Activated CD4-positive, alpha-beta T cell treated with anti-CD3 and anti-CD28 coated beads for 24 hours (primary cell): ENCODE measurements at regions not wholly inside any gene's neighbourhood (a gene's known extent, or its start where the extent isn't known, plus 50 kb on each side); places are given as distances from the start of the nearest gene placed in this dataset.
"Not testable (repeated sequence)": the region's sequence is repeated elsewhere in the genome, so short reads cannot be mapped to it uniquely, and the experiment has no call there.

Experiments used
- DNase-seq, 2 donors: peaks; one replicate each; pipeline ENCODE4 v3.0.0-alpha.2; 2020; ENCODE audit warnings: low read depth in 2 of 2

- DNase-seq = no peak
Observed at GRCh38 chr18:6525604-6526003, 110.9 kb upstream of the L3MBTL4 start.

GRCh38 chr18:6537475-6537874, 122.8 kb upstream of the L3MBTL4 start:
- DNase-seq = no peak

- not testable (repeated sequence) for DNase-seq
Observed at GRCh38 chr18:6541131-6541679, 126.5 kb upstream of the L3MBTL4 start.

GRCh38 chr18:6542296-6542695, 127.6 kb upstream of the L3MBTL4 start:
- no peak for DNase-seq

GRCh38 chr18:6543330-6543908, 128.7 kb upstream of the L3MBTL4 start:
- DNase-seq = no peak

- no peak for DNase-seq
Observed at GRCh38 chr18:6546229-6546628, 131.5 kb upstream of the L3MBTL4 start.

- DNase-seq = no peak
Observed at GRCh38 chr18:6547476-6547875, 132.8 kb upstream of the L3MBTL4 start.

- no peak for DNase-seq
Observed at GRCh38 chr18:6553234-6553900, 138.7 kb upstream of the L3MBTL4 start.

- no peak for DNase-seq
Observed at GRCh38 chr18:6557057-6557769, 142.5 kb upstream of the L3MBTL4 start.

- no peak for DNase-seq
Observed at GRCh38 chr18:6557770-6558248, 143.1 kb upstream of the L3MBTL4 start.

- DNase-seq = no peak
Observed at GRCh38 chr18:6558446-6559156, 143.9 kb upstream of the L3MBTL4 start.

- DNase-seq = no peak
Observed at GRCh38 chr18:6559296-6559695, 144.6 kb upstream of the L3MBTL4 start.

- no peak for DNase-seq
Observed at GRCh38 chr18:6561016-6561415, 146.3 kb upstream of the L3MBTL4 start.

GRCh38 chr18:6561420-6561861, 146.7 kb upstream of the L3MBTL4 start:
- no peak for DNase-seq

GRCh38 chr18:6561862-6562291, 147.2 kb upstream of the L3MBTL4 start:
- no peak for DNase-seq

GRCh38 chr18:6563896-6564295, 149.2 kb upstream of the L3MBTL4 start:
- no peak for DNase-seq

- no peak for DNase-seq
Observed at GRCh38 chr18:6564950-6565814, 150.5 kb upstream of the L3MBTL4 start.

- no peak for DNase-seq
Observed at GRCh38 chr18:6565815-6566081, 151.0 kb upstream of the L3MBTL4 start.

- no peak for DNase-seq
Observed at GRCh38 chr18:6566338-6566911, 151.7 kb upstream of the L3MBTL4 start.

- no peak for DNase-seq
Observed at GRCh38 chr18:6569813-6570212, 155.1 kb upstream of the L3MBTL4 start.
